NCI-H2227 (cell line): ENCODE measurements at regions not wholly inside any gene's neighbourhood (a gene's known extent, or its start where the extent isn't known, plus 50 kb on each side); places are given as distances from the start of the nearest gene placed in this dataset.
"Not testable (repeated sequence)": the region's sequence is repeated elsewhere in the genome, so short reads cannot be mapped to it uniquely, and the experiment has no call there.

Experiments
- DNase-seq: peaks from one replicate; lab custom pipeline; 2025; ENCODE audit not compliant: unreplicated experiment; lab: John Stamatoyannopoulos, UW

GRCh38 chr5:168085261-168086031, 206.0 kb upstream of the WWC1 start:
- no peak for DNase-seq

DNA sequence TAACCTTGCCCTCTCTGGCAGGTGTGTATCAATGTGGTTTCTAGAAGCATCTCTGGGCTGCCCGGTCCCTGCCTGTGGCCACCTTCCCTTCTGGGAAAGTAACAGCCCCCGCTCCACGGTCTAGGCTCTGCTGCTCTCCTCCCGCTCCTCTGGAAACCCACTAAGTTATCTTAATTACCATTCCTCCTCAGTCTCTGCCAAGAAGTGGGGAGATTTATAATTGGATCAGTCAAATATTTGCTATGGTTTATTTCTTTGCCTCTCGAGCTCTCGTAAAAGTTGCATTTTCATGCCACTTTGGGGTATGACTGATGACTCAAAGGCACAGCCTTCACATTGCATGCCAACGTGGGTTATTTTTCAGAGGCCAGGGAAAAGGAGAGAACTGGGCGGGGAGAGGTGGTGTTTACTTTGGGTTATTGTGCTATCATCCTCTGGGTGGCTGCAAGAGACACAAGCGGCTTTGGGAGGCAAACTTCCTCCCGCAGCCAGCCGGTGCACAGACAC, 205.3 kb upstream of the WWC1 start:
- peak; percentile 21 for DNase-seq

DNA sequence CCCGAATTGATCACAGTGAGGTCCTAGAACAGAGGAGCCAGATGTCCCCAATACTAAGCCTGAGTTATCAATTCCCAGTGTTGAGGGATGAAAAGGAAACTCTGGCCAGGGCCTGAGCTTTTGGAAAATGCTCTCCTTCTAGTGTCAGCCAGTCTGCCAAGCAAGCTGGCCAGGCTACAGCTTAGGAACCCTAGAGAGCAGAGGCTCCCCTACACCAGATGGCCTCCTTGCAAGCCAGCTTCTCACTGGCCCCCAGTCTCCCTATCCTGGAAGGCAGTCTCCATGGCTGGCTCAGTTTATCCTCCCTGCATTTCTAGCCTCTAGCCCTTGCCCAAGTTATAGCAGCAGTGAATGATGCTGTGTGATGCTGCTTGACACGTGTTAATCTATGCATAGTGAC, 204.7 kb upstream of the WWC1 start:
- no peak for DNase-seq

- no peak for DNase-seq
Measured at GRCh38 chr5:168088410-168089173, 202.9 kb upstream of the WWC1 start.

DNA sequence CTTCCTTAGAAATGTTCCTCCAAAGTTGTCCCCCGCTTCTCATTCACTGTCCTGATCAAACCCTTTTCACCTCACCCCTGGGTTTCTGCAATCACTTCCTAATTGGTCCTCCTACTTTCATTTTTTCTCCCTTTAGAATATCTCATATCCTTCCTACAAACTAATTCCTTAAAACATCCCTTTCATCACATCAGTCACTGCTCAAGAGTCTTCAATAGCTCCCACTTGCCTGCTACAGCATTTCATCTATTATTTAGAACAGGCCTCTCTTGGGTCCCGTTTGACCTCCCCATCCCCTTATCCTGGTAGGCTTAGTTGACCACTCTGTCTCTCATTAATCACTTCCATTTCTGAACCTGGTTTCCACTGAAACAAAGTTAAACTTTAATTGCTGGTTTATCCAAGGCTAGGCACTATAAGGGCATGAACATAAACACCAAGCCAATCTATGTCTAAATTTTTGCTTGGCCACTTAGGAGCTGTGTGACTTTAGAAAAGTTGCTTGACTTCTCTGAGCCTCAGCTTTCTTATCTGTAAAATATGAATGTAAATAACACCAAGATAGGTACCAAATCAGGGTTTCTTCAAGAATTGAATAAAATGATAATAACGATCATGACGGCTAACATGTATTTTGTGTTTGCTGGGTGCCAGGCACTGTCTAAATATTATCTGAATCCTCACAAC, 202.1 kb upstream of the WWC1 start:
- DNase-seq = no peak

GRCh38 chr5:168092209-168093185, 198.9 kb upstream of the WWC1 start:
- DNase-seq = no peak

GRCh38 chr5:168093200-168093910, 198.1 kb upstream of the WWC1 start:
- DNase-seq = peak; percentile 11

- DNase-seq = no peak
Measured at GRCh38 chr5:168096525-168096924, 194.9 kb upstream of the WWC1 start.

- DNase-seq = no peak
Measured at GRCh38 chr5:168097876-168098653, 193.4 kb upstream of the WWC1 start.

GRCh38 chr5:168101352-168101751, 190.1 kb upstream of the WWC1 start:
- DNase-seq = no peak

DNA sequence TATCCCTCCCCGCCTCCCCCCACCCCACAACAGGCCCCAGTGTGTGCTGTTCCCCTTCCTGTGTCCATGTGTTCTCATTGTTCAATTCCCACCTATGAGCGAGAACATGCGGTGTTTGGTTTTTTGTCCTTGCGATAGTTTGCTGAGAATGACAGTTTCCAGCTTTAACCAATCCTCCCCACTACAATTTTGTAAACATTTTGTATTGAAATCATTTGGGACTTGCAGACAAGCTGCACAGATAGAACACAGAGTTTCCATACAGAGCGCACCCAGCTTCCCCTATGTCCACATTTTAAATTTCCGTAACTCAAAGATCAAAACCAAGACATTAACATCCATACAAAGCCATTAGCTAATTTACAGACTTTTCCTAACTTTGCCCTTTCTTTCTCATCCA, 188.4 kb upstream of the WWC1 start:
- not testable (repeated sequence) for DNase-seq

DNA sequence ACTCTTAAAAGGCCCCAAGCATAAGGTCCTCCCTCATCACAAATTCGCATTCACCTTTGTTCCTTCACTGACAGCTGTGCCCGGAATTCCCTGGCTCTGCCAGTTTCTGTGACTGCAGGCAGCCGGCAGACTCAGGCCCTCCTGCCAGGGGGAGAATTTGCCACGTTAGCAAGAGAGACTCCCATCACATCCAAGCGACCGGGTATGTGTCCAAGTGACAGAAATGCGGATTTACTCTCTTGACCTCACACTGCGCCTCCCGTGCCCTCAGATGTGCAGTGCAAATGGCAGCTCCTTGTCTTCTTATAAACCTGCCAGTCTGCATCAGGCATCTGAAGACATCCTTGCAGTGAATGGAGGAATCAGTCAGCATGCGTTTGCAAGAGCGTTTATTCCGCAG, 187.1 kb upstream of the WWC1 start:
- no peak for DNase-seq

GRCh38 chr5:168104811-168105481, 186.5 kb upstream of the WWC1 start:
- no peak for DNase-seq

GRCh38 chr5:168106008-168106761, 185.3 kb upstream of the WWC1 start:
- peak; percentile 15 for DNase-seq

GRCh38 chr5:168109441-168109840, 182.0 kb upstream of the WWC1 start:
- DNase-seq = no peak

GRCh38 chr5:168110384-168110783, 181.1 kb upstream of the WWC1 start:
- DNase-seq = no peak

DNA sequence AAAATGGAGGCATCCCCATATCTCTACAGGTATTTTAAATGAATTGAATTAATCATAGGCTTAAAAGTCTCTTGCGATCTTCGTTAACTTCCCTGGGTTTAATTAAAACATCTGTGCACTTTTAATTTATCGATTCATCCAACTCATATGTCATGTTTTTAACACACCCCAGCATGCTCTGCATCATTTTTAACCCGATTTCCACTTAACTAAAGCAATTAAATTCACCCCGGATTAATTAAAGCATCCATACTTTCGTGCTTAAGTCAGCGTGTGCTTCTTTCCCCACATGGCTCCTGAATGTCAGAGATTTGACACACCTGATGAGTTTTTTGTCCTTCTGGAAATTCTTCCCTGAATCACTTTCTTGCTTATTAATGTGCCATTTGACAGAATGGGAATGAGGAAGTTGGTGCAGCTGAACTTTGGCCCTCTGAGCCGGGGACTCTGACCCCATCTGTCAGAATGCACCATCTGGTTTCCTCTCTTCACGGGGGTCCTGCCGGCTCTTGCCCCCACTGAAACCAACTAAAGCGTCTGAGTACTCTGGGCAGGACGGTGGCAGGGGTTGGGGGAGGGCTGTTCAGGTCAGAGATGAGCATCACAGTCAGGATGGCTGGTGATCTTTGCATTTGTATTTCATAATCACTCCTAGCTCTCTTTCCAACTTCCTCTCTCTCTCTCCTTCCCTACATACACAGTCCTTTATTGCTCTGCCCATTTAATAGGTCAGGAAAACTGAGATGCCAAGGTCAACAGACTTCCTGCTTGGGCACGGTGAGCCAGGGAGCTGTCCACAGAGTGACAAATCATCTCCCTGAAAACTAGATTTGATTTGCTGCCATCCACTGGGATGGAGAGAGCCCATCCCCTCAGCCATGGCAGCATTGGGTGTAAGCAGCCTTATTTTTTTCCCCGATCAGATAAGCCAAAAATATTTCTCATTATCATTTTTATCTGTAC, 180.3 kb upstream of the WWC1 start:
- no peak for DNase-seq
